Stimulated activated CD8-positive, alpha-beta memory T cell treated with anti-CD3 and anti-CD28 coated beads, Interleukin-15, amount 100 ng/mL, for 48 hours (primary cell): ENCODE measurements at regions not wholly inside any gene's neighbourhood (a gene's known extent, or its start where the extent isn't known, plus 50 kb on each side); places are given as distances from the start of the nearest gene placed in this dataset.

Source experiments
- DNase-seq, 2 donors: peaks; one replicate each; pipeline ENCODE4 v3.0.0-alpha.2; 2020; ENCODE audit warnings: low read depth in 2 of 2

DNA sequence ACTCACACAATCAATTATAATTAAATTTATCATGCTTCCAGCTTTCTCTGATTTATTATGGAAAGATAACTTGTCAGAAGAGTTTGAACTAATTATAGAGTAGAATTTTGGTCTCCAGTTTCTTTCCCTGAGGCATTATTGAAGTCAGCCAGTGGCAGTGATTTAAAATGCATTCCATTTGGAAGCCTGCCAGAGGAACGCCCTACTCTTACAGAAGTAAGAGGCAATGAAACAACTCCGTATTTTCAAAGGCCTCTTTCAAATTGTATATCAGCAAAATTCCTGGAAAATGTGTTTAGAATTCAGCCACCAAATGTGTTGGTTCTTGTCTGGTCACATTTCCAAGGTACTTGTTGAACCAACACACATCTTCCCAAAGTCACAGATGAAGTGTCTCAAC is 640.9 kb downstream of the SEMA5A start:
- no peak for DNase-seq

DNA sequence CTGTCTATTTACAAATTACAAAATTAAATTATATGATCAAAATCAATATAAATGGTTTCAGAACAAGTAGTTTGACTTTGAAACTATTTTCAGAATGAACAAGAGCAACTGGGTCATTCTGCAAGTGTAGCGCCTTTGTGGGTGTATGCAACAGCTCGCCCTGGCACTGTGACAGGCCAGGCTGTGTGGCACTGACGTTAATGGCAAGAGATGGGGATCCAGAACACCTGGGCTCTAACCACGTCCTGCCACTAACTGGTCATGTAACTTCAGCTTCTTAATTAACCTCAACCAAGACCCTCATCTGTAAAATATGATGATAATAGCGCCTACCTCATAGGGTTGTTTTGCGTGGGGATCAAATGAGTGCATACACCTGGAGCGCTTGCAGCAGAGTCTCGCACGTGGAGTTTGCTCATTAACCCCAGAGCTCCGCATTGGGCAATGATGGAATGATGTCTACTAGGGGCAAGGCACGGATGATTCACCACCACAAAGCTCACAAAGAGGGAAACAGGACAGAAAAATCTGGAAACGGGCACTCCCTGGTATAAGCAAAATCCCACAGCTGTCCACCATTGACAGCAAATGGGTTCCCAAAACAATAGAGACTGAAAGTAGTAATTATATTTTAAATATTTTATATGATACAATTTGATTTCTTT is 639.4 kb downstream of the SEMA5A start:
- DNase-seq, result no peak

DNA sequence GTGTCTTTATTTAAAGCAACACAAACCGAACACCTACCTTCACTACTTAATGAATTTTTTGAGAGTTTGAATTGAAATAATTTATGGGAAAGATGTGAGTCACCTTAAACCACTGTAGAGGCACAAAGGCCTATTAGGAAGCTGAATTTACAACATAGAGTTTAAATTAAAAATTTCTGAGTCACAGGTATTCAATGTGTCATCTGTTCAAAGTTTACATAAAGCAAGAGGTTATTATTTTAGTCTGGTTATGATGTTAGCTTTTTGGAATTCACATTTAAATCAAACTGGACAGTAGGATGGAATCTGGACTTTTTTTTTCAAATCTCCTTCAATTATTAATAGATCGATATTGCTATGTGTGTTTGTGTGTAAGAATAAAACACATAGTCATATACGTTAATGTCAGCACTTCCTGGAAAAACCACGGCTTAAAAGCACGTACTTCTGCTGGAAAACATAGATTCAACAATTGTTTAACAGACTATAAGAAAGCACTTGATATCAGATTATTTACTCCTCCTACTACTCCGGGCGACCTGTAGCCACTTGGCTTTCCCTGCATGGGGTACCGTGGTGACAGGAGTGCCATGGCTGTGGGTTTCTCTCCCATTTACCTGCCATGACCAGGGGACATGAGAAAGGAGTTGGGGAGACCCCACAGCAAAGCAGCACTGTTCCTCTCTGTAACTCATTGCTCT is 638.6 kb downstream of the SEMA5A start:
- no peak for DNase-seq

DNA sequence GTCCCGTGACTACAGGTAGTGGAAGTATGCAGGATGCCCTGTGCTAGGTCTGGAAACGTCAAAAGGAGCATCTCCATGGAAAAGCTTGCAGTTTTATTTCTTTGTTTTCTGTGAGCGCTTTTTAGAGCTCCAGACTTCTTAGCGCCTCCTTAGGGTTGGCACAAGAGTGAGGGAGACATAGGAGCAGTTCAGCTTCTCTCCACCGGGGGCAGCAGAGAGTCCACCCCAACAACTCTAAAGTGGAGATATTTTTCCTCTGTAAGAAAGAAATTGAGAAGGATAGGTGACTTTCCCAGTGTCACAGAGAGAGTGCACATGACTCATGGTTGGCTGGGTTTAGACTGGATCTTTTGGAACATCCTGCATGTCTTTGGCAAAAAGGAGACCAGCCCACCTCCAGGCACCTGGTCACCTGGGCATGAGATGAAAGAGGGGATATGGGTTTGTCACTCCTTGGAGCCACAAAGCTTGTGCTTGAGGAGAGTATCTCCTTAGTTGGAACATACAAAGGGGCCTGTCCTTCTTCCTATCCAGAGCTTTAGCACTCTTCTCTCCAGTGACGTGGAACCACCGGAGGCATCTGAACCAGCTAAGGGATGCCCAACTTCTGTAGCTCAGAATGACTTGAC is 637.7 kb downstream of the SEMA5A start:
- DNase-seq, result no peak

DNA sequence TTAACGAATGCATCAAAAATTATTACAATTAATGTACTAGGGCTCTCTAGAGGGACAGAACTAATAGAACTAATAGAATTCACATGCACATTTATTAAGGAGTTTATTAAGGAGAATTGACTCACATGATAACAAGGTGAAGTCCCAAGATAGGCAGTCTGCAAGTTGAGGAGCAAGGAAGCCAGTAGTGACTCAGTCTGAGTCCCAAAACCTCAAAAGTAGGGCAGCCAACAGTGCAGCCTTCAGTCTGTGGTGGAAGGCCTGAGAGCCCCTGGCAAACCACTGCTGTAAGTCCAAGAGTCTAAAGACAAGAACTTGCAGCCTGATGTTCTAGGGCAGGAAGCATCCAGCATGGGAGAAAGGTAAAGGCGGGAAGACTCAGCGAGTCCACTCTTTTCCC is 633.8 kb downstream of the SEMA5A start:
- DNase-seq, result no peak

DNA sequence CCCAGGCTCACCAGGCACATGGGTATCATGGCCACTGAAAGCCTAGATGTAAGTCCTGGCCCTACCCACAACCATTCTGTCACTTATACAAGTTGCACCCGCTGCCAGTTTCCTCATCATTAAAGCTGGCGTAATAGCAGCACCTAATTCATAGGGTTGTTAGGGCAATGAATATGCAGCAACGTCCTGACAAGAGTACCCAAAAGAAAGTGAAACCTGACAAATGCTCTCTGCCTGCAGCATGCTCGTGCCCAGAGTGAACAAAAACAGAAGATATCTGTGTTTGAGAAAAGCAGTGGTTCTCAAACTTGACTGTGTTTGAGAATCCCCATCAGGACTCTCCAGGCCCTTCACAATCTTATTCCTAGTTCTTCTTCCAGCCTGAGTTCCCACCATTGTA is 632.4 kb downstream of the SEMA5A start:
- DNase-seq, result no peak

DNA sequence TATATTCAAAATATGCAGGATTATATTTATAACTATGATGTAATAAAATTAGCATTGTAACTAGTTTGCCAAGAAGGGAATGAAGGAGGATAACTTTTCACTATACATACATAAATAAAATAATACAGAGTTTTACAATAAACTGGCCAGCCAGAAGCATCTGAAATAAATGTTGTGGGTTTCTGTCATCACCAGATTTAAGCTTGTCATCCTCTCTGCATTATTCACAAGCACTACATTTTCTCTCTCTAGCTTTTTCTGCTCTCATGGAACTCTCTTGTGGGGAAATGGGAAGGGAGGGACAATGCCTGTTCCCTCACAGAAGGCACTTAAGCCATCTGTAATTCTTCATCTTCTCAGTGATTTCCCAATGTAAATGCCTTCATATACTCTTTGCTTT is 626.8 kb downstream of the SEMA5A start:
- no peak for DNase-seq

DNA sequence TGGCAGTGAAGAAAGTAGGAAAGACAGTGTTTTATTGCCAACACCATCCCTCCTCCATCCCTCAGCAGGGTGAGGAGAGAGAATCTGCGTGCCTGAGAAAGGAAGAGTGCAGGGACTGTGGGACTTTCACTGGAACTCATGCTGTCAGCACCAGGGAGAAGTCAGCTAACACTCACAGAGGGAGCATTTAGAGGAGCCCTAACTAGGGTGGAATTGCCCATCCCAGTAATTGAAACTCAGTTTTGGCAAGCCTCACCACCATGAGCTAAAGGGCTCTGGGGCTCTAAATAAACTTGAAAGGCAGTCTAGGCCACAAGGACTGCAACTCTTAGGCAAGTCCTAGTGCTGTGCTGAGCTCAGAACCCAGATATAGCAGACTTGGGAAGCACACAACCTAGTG is 622.3 kb downstream of the SEMA5A start:
- DNase-seq, result no peak

DNA sequence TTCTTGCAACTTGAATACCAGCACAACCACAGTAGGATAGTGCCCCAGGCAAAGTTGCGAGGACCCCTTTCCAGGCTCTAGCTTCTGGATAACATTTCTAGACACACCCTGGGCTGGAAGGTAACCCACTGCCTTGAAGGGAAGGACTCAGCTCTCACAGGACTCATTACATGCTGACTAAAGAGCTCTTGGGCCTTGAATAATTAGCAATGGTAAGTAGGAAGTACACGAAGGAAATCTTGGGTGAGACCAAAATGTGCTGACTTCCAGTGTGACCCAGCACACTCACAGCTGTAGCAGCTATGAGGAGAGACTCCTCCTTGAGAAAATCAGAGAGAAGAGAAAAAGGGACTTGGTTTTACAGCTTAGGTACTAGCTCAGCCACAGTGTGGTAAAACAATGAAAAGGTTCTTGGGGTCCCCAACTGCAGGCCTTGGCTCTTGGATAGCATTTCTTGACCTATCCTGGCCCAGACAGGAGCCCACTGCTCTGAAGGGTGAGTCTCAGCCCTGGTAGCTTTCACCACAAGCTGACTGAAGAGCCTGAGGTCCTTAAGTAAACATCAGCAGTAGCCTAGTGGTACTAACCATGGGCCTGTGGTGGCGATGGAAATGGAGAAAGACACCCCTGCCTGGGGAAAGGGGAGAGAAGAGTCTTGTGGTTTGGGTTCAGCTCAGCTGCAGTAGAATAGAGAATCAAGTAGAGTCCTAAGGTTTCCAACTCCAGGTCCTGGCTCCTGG is 621.7 kb downstream of the SEMA5A start:
- no peak for DNase-seq

DNA sequence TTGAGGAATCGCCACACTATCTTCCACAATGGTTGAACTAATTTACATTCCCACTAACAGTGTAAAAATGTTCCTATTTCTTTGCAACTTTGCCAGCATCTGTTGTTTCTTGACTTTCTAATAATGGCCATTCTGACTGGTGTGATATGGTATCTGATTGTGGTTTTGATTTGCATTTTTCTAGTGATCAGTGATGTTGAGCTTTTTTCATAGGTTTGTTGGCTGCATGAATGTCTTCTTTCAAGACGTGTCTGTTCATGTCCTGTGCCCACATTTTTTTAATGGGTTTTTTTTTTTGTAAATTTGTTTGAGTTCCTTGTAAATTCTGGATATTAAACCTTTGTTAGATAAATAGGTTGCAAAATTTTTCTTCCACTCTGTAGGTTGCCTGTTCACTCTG is 615.9 kb downstream of the SEMA5A start:
- no peak for DNase-seq

DNA sequence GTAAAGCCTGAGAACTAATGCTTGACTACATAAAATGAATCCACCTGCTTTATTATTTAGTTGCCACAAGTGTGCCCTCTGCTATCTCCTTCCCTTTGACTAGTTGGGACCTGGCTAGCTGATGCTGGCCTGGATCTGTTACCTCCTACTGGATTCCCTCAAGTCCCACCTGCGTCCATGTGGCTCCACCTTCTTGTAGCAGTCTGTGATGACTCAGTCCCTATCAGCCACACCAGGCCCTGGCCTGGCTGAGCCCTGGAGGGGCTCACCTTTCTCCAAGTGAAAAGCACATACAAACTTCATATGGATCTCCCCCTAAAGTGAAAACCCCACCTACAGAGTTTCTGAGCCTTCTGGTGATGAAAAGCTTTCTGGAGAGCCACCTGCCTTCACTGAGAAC is 611.4 kb downstream of the SEMA5A start:
- no peak for DNase-seq

DNA sequence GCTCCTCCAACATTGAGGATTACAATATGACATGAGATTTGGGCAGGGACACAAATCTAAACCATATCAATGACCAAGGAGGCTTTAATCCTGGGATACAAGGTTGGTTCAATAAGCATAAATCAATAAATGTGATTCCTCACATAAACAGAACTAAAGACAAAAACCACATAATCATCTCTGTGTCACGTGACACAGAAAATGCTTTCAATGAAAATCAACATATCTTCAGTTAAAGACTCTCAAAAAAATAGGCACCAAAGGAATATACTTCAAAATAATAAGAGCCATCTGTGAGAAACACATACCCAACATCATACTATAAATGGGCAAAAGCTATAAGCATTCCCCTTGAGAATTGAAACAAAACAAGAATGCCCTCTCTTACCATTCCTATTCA is 604.9 kb downstream of the SEMA5A start:
- DNase-seq, result no peak

DNA sequence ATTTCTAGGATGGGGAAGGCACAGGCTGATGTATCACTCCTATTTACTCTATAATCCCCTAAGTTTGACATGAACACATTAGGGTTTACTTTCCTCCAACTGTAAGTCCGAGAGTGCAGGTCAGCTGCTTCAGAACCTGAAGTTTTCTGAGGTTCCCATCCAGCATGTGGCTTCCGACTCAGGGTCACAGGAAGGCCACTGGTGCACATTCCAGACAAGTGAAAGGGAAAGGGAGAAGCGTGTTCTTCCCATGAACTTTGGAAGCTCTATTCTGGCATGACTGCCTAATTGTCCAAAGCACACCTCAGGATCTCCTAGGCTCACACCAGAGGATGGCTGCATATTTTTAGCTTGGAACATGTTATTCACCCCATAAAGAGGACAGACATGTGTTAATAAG is 602.6 kb downstream of the SEMA5A start:
- DNase-seq, result no peak

DNA sequence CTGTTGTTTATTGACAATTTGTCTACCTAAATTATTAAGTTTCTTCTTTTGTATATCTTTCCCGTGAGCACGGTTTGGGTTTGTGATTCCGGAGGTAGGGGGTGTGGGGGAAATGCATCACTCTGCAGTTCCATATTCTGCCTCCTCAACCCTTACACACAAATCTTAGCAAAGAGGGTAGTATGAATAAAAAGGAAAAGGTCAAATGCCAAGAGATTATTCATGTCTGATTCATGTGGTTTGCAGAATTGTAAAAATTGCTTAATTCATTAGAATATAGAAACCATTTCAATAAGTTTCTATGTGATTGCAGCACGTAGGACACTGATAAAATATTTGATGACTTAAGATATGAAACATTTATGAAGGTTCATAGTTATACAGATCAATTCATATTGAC is 601.9 kb downstream of the SEMA5A start:
- DNase-seq, result no peak

DNA sequence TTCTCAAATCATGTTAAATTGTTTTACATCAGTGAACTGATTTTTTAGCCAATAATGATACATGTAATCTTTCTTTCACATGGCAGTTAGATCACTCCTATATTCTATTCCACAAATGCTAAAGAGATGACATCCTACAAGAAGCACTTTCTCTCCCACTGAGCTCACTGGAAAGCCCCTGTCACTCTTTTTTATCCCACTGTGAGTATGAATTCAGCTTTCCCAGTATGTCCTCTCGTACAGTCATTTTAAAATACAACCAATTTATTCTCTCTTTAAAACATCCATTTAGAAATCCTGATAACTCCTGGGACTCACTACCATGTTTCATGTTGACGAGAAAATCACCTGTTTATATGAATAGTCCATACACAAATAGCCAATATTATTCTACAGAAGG is 599.9 kb downstream of the SEMA5A start:
- DNase-seq, result no peak

DNA sequence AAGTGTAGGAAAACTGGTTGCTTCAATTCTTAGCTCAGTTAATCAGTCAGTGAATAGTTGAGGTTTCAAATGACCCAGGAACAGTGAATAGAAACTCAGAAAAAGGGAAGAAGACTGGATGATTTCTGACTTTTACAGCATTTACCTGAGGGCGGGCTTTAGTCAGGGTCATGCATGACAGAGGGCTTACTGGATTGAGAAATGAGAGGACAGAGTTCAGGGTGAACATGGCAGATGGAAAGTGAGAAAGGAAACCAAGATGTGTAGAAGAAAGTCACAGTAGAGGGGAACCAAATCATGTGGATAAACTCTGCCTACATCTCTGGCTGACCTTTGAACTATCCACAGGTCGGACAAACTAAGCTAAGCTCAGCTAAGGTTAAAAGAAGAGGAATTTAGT is 596.0 kb downstream of the SEMA5A start:
- DNase-seq, result no peak

DNA sequence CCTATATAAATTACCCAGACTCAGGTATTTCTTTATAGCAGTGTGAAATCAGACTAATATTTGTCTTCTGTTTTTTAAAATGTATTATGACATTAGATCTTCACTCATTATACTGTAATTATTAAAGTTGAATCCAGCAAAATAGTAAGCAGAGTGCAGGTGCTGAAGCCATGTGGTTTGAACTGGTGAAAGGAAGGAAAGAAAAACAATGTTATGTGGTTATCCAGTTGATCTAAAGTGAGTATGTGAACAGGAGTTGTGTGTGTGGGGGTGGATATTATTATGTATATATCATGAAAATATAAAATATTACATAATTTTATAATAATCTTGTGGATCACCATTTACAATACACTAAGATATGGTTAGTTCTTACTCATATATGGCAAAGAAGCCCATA is 593.7 kb downstream of the SEMA5A start:
- DNase-seq, result no peak

DNA sequence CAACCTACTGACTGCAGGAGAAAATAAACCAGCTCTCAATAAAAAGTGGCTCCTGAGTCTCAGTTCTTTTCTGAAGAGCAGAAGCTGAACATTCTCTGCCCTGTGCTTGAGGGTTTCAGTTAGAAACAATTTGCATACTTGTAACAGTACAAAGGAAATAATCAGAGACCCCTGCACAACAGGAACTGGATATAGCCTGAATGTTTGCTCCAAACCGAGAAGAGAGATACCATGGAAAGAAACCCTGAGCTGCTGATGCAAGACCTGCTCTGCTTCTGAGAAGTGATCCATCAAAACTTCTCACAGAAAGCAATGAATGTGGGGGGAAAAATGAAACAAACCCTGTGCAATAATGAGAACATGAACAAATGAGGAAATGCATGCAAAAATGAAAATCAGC is 592.9 kb downstream of the SEMA5A start:
- DNase-seq, result no peak

DNA sequence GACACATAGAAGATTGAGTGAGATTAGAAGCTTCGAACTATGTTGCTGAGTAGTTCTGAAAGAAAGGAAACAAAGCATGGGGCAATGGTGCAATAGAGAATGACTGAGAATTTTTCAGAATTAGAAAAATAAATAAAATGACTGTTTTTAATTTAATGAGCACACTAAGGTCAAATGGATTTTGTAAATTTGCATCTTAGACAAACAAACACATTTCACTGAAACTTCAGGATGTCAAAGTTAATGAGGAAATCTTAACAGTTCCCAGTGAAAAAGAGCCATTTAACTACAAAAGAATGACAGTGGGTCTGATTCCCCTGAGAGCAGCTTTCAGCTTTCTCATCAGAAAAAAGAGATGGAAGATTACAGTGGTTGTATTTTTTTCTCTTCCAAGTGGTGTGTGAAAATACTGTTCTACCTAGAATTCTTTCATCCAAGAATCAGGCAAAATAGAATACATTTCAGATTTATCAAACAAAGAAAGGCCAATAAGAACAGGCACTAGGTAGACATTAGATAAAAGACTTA is 591.9 kb downstream of the SEMA5A start:
- DNase-seq, result no peak

DNA sequence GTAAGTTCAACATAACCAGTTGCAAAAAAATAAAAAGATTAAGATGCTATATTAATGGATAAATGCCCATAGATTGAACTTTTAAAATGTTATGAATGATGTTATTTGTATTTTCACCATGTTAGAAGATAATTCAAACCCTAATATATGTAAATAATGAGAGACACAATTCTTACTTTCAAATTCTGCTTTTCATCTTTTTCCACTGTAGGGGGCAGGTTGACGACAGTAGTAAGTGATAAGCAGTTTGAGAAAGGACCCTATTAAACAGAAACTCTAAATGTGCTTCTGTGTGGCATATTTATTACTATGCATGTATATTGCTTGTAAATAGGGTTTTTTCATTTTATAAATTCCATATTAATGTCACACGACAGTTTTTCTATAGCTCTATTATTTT is 591.1 kb downstream of the SEMA5A start:
- no peak for DNase-seq

DNA sequence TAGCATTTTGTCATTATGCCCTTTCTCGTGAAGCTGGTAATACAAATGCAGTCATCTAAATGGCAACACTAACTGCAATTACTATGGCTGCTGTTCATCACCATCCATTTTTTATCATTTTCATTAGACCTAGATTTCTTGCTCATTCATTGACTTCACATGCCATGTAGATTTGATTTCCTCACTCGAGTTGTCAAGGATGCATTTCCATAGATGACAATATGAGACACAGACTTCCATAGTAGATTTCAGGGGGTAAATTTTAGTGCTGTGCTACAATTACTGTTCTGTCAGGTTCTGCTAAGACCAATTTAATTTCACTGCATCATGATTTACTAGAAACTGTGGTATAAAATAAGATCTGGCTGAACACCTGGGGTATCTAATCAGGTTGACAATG is 589.2 kb downstream of the SEMA5A start:
- no peak for DNase-seq

DNA sequence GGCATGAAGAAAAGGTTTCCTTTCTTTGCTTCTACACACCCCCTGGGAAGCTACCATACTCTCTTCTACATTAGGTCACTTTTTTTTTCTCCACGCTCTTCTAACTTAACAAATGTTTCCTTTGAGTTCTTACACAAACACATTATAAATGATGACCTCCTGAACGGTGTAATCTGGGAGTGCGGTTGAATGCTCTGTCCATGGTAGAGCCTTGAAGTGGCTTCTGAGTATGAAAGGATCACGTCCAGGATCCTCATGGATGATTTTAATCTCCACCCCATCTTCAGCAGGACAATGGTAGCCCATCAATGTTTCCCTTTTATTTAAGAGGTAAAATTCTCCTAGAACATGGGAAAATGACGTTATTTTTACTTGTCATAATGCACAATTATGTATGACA is 587.3 kb downstream of the SEMA5A start:
- DNase-seq, result no peak

DNA sequence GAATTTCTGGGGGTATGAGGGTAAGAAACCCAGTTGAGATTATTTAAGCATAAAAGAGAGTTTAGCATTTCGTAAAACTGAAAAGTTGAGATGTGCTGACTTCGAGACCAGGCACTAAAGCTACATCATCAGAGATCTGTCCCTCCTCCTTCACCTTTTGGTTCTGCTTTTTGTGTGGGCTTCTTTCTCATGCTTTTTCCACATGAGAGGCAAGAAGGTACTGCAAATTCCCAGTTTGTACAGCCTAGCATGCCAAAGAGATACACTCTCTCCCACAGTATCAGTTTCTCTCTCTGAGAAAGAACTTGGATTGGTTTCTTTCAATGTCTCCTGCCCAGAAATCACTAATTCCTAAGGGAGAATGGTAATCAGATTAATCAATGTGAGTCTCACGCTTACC is 584.7 kb downstream of the SEMA5A start:
- DNase-seq, result no peak
